Peyer's patch (tissue), 4 donors: ENCODE measurements at regions not wholly inside any gene's neighbourhood (a gene's known extent, or its start where the extent isn't known, plus 50 kb on each side); places are given as distances from the start of the nearest gene placed in this dataset.

ENCODE experiments used
- DNase-seq, 3 donors: peaks; one replicate each; pipeline ENCODE4 v3.0.0-alpha.2; 2017 to 2019
- H3K27ac ChIP-seq, 4 donors: fragments of 200-600 bp; sonication (generic); one replicate each; pipeline ENCODE4 v1.5.1; 2016 to 2019
- H3K27me3 ChIP-seq, 2 donors: fragments of 200-600 bp; sonication (generic); one replicate each; pipeline ENCODE4 v1.5.1; 2019
- H3K36me3 ChIP-seq, 3 donors: fragments of 200-600 bp; sonication (generic); one replicate each; pipeline ENCODE4 v1.5.1; 2016 to 2019
- H3K4me1 ChIP-seq, 4 donors: fragments of 200-600 bp; sonication (generic); one replicate each; pipeline ENCODE4 v1.5.1; 2016 to 2019
- H3K4me3 ChIP-seq, 4 donors: fragments of 200-600 bp; sonication (generic); 1 replicate in 3 of 4; 2 replicates in 1 of 4; pipeline ENCODE4 v1.5.1; 2016 to 2019; ENCODE audit warnings: mild to moderate bottlenecking in 1 of 4
- H3K9me3 ChIP-seq, 4 donors: fragments of 200-600 bp; sonication (generic); one replicate each; pipeline ENCODE4 v1.5.1; 2016 to 2019; ENCODE audit warnings: mild to moderate bottlenecking in 1 of 4
- CTCF ChIP-seq, 6 experiments: fragments of 450-650 bp in 4 of 6; fragments of 200-600 bp in 2 of 6; sonication (generic) in 1 of 6; IDR thresholded peaks; one replicate each; pipeline ENCODE4 v1.5.1; 2017 to 2019; ENCODE audit warnings: antibody characterized with exemption in 6 of 6, mild to moderate bottlenecking in 3 of 6, moderate library complexity in 1 of 6
- POLR2A ChIP-seq, 2 donors: fragments of 450-650 bp; IDR thresholded peaks; one replicate each; pipeline ENCODE4 v1.5.1; 2017; ENCODE audit warnings: antibody characterized with exemption in 2 of 2, mild to moderate bottlenecking in 2 of 2, moderate library complexity in 2 of 2

- DNase-seq, result no peak
- no peaks in the 10 kb centered on the region for H3K36me3 ChIP-seq
- H3K4me1 ChIP-seq, result peaks cover 0 to 8% (median 0%) of the 10 kb centered on the region in 4 donors
- TF ChIP-seq POLR2A (IDR thresholded peaks at IDR 0.05) (no peak), CTCF (IDR thresholded peaks at IDR 0.05) (no peak)
- no peak overlapping the region for H3K4me3 ChIP-seq
- H3K9me3 ChIP-seq, result no peaks in the 10 kb centered on the region
- H3K27me3 ChIP-seq, result no peaks in the 10 kb centered on the region
- H3K27ac ChIP-seq, result no peak overlapping the region
Measured at GRCh38 chr14:77985211-77985615, 185.0 kb upstream of the NRXN3 start.

GRCh38 chr14:77986773-77987172, 183.4 kb upstream of the NRXN3 start:
- no peaks in the 10 kb centered on the region for H3K9me3 ChIP-seq
- DNase-seq, result no peak
- H3K27ac ChIP-seq, result no peak overlapping the region
- TF ChIP-seq CTCF (IDR thresholded peaks at IDR 0.05) (no peak), POLR2A (IDR thresholded peaks at IDR 0.05) (no peak)
- no peaks in the 10 kb centered on the region for H3K36me3 ChIP-seq
- H3K27me3 ChIP-seq, result no peaks in the 10 kb centered on the region
- no peaks in the 10 kb centered on the region for H3K4me1 ChIP-seq
- H3K4me3 ChIP-seq, result no peak overlapping the region

GRCh38 chr14:77988096-77988870, 181.9 kb upstream of the NRXN3 start:
- no peak for DNase-seq
- Histone ChIP-seq H3K4me1 (no peaks in the 10 kb centered on the region), H3K36me3 (no peaks in the 10 kb centered on the region), H3K4me3 (no peak overlapping the region), H3K9me3 (no peaks in the 10 kb centered on the region), H3K27me3 (no peaks in the 10 kb centered on the region), H3K27ac (no peak overlapping the region)
- no peak for TF ChIP-seq POLR2A (IDR thresholded peaks at IDR 0.05)
- TF ChIP-seq CTCF (IDR thresholded peaks at IDR 0.05), result no peak

GRCh38 chr14:77988970-77989369, 181.2 kb upstream of the NRXN3 start:
- Histone ChIP-seq H3K4me1 (no peaks in the 10 kb centered on the region), H3K36me3 (no peaks in the 10 kb centered on the region), H3K4me3 (no peak overlapping the region), H3K27ac (no peak overlapping the region), H3K9me3 (no peaks in the 10 kb centered on the region), H3K27me3 (no peaks in the 10 kb centered on the region)
- no peak for DNase-seq
- TF ChIP-seq POLR2A (IDR thresholded peaks at IDR 0.05), result no peak
- no peak for TF ChIP-seq CTCF (IDR thresholded peaks at IDR 0.05)

GRCh38 chr14:77989441-77989991, 180.7 kb upstream of the NRXN3 start:
- Histone ChIP-seq H3K27me3 (no peaks in the 10 kb centered on the region), H3K27ac (no peak overlapping the region), H3K36me3 (no peaks in the 10 kb centered on the region), H3K9me3 (no peaks in the 10 kb centered on the region), H3K4me3 (no peak overlapping the region), H3K4me1 (no peaks in the 10 kb centered on the region)
- no peak for DNase-seq
- TF ChIP-seq CTCF (IDR thresholded peaks at IDR 0.05) (no peak), POLR2A (IDR thresholded peaks at IDR 0.05) (no peak)
